Gastrocnemius medialis (tissue), 4 donors: ENCODE measurements at regions not wholly inside any gene's neighbourhood (a gene's known extent, or its start where the extent isn't known, plus 50 kb on each side); places are given as distances from the start of the nearest gene placed in this dataset.

Source experiments
- ATAC-seq, 2 donors: fragments of 150-250 bp; one replicate each; pipeline ENCODE4 v1.9.1; 2016
- DNase-seq, 2 donors: peaks; one replicate each; pipeline ENCODE4 v3.0.0-alpha.2; 2019
- H3K27ac ChIP-seq, 4 donors: fragments of 200-600 bp; sonication (generic); 1 replicate in 1 of 4; 2 replicates in 3 of 4; pipeline ENCODE4 v1.5.1; 2016 to 2018; ENCODE audit warnings: mild to moderate bottlenecking in 2 of 4, moderate library complexity in 1 of 4
- H3K27me3 ChIP-seq, 3 donors: fragments of 200-600 bp; sonication (generic) in 2 of 3; 1 replicate in 1 of 3; 2 replicates in 2 of 3; pipeline versions ENCODE4 v1.5.1 to v1.6.0; 2016 to 2019; ENCODE audit warnings: mild to moderate bottlenecking in 1 of 3, moderate library complexity in 1 of 3
- H3K36me3 ChIP-seq, 2 donors: fragments of 200-600 bp; sonication (generic) in 1 of 2; one replicate each; pipeline ENCODE4 v1.5.1; 2017 to 2018
- H3K4me1 ChIP-seq, 2 donors: fragments of 200-600 bp; sonication (generic) in 1 of 2; one replicate each; pipeline ENCODE4 v1.5.1; 2016 to 2017; ENCODE audit warnings: mild to moderate bottlenecking in 2 of 2
- H3K4me3 ChIP-seq, 4 donors: fragments of 200-600 bp; sonication (generic) in 3 of 4; 1 replicate in 1 of 4; 2 replicates in 3 of 4; pipeline ENCODE4 v1.5.1; 2016 to 2019; ENCODE audit warnings: mild to moderate bottlenecking in 2 of 4
- H3K9me3 ChIP-seq, 3 donors: fragments of 200-600 bp; sonication (generic) in 2 of 3; 1 replicate in 1 of 3; 2 replicates in 2 of 3; pipeline ENCODE4 v1.5.1; 2016 to 2019
- CTCF ChIP-seq, 5 experiments: fragments of 450-650 bp in 3 of 5; fragments of 200-600 bp in 2 of 5; sonication (generic) in 2 of 5; IDR thresholded peaks in 4 of 5; conservative IDR thresholded peaks in 1 of 5; 1 replicate in 4 of 5; 2 replicates in 1 of 5; pipeline ENCODE4 v1.5.1; 2016 to 2019; ENCODE audit warnings: antibody characterized with exemption in 5 of 5, mild to moderate bottlenecking in 3 of 5, moderate library complexity in 3 of 5
- POLR2A ChIP-seq, 2 donors: fragments of 450-650 bp; IDR thresholded peaks; one replicate each; pipeline ENCODE4 v1.6.1; 2017; ENCODE audit warnings: antibody characterized with exemption in 2 of 2, mild to moderate bottlenecking in 2 of 2, moderate library complexity in 2 of 2
- in situ Hi-C, 4 donors: fragments of 200-750 bp; cut with MboI; loops; one replicate each; pipeline versions ENCODE4 v1.15.0 to v1.8.0; 2017; ENCODE audit warnings: low sequenced_read_pairs in 4 of 4
- intact Hi-C: fragments of 100-400 bp; cut with DNase I; formaldehyde crosslinking; loops from one replicate; pipeline ENCODE4 v1.15.1; 2023; ENCODE audit warnings: low total_unique reads

GRCh38 chr3:110808630-110809029, 263.0 kb upstream of the NECTIN3 start:
- TF ChIP-seq POLR2A (IDR thresholded peaks at IDR 0.05) (no peak), CTCF (IDR thresholded peaks at IDR 0.05 in 4 of 5, conservative IDR thresholded peaks at IDR 0.05 in 1 of 5) (no peak)
- intact Hi-C loops (no loop called here), in situ Hi-C loops (no loop called here)
- Histone ChIP-seq H3K27ac (no peak overlapping the region), H3K4me3 (no peak overlapping the region), H3K36me3 (no peaks in the 10 kb centered on the region), H3K9me3 (no peaks in the 10 kb centered on the region), H3K4me1 (no peaks in the 10 kb centered on the region), H3K27me3 (no peaks in the 10 kb centered on the region)
- no peak for DNase-seq
- ATAC-seq, result no peak

GRCh38 chr3:110810356-110810755, 261.3 kb upstream of the NECTIN3 start:
- intact Hi-C loops (no loop called here), in situ Hi-C loops (no loop called here)
- H3K4me1 ChIP-seq, result no peaks in the 10 kb centered on the region
- no peaks in the 10 kb centered on the region for H3K27me3 ChIP-seq
- H3K9me3 ChIP-seq, result no peaks in the 10 kb centered on the region
- H3K4me3 ChIP-seq, result no peak overlapping the region
- ATAC-seq (no peak), DNase-seq (no peak)
- no peaks in the 10 kb centered on the region for H3K36me3 ChIP-seq
- no peak overlapping the region for H3K27ac ChIP-seq
- no peak for TF ChIP-seq CTCF (IDR thresholded peaks at IDR 0.05 in 4 of 5, conservative IDR thresholded peaks at IDR 0.05 in 1 of 5)
- no peak for TF ChIP-seq POLR2A (IDR thresholded peaks at IDR 0.05)

GRCh38 chr3:110811050-110811449, 260.6 kb upstream of the NECTIN3 start:
- intact Hi-C loops, result no loop called here
- no peaks in the 10 kb centered on the region for H3K27me3 ChIP-seq
- no peak for DNase-seq
- H3K4me3 ChIP-seq, result no peak overlapping the region
- no peaks in the 10 kb centered on the region for H3K9me3 ChIP-seq
- ATAC-seq, result no peak
- H3K4me1 ChIP-seq, result no peaks in the 10 kb centered on the region
- in situ Hi-C loops, result no loop called here
- TF ChIP-seq POLR2A (IDR thresholded peaks at IDR 0.05), result no peak
- no peak for TF ChIP-seq CTCF (IDR thresholded peaks at IDR 0.05 in 4 of 5, conservative IDR thresholded peaks at IDR 0.05 in 1 of 5)
- H3K27ac ChIP-seq, result no peak overlapping the region
- no peaks in the 10 kb centered on the region for H3K36me3 ChIP-seq

GRCh38 chr3:110813541-110813940, 258.1 kb upstream of the NECTIN3 start:
- H3K4me1 ChIP-seq, result no peaks in the 10 kb centered on the region
- no peaks in the 10 kb centered on the region for H3K27me3 ChIP-seq
- in situ Hi-C loops, result no loop called here
- no peaks in the 10 kb centered on the region for H3K9me3 ChIP-seq
- DNase-seq, result no peak
- TF ChIP-seq POLR2A (IDR thresholded peaks at IDR 0.05) (no peak), CTCF (IDR thresholded peaks at IDR 0.05 in 4 of 5, conservative IDR thresholded peaks at IDR 0.05 in 1 of 5) (no peak)
- no peak overlapping the region for H3K4me3 ChIP-seq
- ATAC-seq, result no peak
- intact Hi-C loops, result no loop called here
- no peaks in the 10 kb centered on the region for H3K36me3 ChIP-seq
- H3K27ac ChIP-seq, result no peak overlapping the region
